22Rv1 (cell line): ENCODE measurements at regions not wholly inside any gene's neighbourhood (a gene's known extent, or its start where the extent isn't known, plus 50 kb on each side); places are given as distances from the start of the nearest gene placed in this dataset.

Source experiments
- H3K27ac ChIP-seq: fragments of 450-650 bp; 2 replicates; pipeline ENCODE4 v1.5.1; 2017
- ZFX ChIP-seq: fragments of 450-650 bp; IDR thresholded peaks from 2 replicates; pipeline ENCODE4 v1.6.1; 2017; ENCODE audit warnings: antibody characterized with exemption, borderline replicate concordance
- TF ChIP-seq, protein P1 (sequence below): fragments of 450-650 bp; IDR thresholded peaks from 2 replicates; pipeline ENCODE4 v1.5.1; 2017; ENCODE audit warnings: mild to moderate bottlenecking

DNA sequence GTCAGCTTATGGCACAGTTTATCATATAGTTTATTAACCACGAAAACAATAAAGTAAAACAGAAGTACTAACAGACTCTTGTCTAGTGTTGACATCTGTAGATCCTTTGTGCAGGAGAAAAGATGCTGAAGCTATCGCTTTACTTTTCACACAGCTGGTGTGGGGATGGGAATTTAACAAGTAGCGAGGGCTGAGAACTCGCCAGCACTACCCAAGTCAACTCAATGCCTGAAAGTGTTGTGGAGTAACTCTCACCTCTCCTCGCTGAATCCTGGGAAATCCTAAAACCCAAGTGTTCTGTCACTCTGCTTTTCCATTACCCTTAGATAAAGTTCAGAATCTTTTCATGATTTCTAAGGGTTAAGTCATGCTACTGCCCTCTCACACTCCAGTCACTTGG lies 264.2 kb downstream of the BMP4 start:
- no peak overlapping the region for H3K27ac ChIP-seq
- TF ChIP-seq ZFX, result no peak
- TF ChIP-seq, protein P1, sequence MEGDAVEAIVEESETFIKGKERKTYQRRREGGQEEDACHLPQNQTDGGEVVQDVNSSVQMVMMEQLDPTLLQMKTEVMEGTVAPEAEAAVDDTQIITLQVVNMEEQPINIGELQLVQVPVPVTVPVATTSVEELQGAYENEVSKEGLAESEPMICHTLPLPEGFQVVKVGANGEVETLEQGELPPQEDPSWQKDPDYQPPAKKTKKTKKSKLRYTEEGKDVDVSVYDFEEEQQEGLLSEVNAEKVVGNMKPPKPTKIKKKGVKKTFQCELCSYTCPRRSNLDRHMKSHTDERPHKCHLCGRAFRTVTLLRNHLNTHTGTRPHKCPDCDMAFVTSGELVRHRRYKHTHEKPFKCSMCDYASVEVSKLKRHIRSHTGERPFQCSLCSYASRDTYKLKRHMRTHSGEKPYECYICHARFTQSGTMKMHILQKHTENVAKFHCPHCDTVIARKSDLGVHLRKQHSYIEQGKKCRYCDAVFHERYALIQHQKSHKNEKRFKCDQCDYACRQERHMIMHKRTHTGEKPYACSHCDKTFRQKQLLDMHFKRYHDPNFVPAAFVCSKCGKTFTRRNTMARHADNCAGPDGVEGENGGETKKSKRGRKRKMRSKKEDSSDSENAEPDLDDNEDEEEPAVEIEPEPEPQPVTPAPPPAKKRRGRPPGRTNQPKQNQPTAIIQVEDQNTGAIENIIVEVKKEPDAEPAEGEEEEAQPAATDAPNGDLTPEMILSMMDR, result no peak

DNA sequence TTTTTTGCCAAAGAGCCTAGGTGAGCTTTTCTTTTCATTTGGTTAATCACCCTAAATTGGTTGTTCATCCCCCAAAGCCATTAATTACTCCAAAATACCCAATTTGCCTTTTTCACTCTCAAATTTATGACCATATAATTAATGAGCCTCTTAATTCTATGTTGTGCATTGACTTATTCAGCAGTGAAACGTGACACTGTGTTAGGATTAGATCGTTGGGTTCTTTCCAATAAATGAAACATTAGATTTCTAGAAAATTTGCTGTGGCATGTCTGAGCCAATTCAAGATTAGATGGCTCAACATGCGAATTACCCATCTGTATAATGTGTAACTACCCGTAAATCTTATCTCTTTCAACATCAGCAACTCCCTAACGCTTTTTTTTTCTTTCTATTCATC lies 273.4 kb downstream of the BMP4 start:
- TF ChIP-seq, protein P1, result no peak
- no peak for TF ChIP-seq ZFX
- H3K27ac ChIP-seq, result no peak overlapping the region

DNA sequence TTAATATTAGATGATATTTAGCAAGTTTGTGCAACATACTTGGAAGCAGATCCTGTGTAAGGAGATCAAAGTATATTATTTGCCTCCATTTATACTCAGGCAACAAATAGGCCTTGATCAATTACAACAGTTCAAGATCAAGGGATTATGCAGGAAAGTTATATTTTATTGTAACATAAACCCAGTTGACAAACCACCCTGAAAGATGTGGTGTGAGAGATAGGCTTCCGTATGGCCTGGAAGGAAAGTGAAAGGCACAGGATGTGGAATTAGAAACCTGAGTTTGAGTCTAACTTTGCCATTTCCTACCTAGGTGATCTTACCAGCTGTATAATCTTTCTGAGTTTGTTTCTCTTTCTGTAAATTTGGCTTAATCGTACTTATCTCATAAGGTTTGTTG lies 284.1 kb downstream of the BMP4 start:
- no peak overlapping the region for H3K27ac ChIP-seq
- TF ChIP-seq, protein P1, result no peak
- TF ChIP-seq ZFX, result no peak

DNA sequence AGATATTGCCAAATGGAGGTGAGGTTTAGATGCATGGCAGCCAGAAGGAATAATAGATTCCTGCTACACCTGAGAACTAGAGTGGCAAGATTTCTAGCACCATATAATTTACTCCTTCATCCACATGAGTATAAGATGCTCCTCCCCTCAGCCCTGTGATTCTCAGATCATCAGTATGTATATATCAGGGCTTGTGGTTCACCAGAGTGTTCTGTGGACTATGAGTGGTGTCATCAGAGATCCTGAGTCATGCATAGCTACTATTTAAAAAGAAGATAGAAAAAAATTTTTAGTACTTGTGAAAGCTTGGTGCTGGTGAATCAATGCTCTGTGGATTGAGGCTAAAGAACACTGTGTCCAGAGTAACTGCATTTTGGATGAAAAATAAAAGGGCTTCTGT lies 285.9 kb downstream of the BMP4 start:
- no peak overlapping the region for H3K27ac ChIP-seq
- no peak for TF ChIP-seq ZFX
- TF ChIP-seq, protein P1, result no peak

DNA sequence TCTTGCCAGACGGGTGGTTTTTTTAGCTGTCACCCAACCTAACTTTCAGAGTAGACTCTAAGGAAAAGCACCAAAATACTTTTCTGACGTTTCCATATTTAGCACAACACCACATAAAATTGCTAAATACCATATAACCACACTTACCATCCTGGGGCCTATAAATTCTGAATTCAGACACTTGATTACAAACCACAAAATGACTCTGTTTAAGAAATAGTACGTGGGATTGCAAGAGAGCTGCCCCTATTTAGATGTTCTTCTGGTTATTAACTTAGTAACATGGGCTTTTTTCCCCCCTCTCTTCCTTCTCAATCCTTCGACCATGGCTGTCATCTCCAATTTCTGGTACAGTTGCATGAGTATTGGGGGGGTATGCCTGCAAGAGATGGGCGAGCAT lies 287.7 kb downstream of the BMP4 start:
- H3K27ac ChIP-seq, result no peak overlapping the region
- TF ChIP-seq, protein P1, result no peak
- TF ChIP-seq ZFX, result no peak

DNA sequence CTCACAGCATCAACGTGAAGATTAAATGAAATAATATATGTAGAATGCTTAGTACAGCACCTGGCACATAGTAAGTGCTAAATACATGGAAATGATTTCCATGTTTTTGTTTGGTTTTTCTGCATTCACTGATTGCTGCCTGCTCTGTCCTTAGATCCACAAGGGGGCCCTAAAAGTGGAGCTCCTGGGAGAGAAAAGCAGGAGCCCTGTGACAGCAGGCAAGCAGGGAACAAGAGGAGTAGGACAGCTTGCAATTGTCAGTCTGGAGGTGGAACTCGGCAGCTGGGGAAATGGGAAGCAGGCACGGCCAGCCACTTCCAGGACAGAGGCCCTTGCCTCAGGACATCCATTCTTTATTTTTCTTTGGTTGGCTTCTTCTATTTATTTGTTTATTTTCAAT lies 292.9 kb downstream of the BMP4 start:
- TF ChIP-seq, protein P1, result no peak
- TF ChIP-seq ZFX, result no peak
- no peak overlapping the region for H3K27ac ChIP-seq

DNA sequence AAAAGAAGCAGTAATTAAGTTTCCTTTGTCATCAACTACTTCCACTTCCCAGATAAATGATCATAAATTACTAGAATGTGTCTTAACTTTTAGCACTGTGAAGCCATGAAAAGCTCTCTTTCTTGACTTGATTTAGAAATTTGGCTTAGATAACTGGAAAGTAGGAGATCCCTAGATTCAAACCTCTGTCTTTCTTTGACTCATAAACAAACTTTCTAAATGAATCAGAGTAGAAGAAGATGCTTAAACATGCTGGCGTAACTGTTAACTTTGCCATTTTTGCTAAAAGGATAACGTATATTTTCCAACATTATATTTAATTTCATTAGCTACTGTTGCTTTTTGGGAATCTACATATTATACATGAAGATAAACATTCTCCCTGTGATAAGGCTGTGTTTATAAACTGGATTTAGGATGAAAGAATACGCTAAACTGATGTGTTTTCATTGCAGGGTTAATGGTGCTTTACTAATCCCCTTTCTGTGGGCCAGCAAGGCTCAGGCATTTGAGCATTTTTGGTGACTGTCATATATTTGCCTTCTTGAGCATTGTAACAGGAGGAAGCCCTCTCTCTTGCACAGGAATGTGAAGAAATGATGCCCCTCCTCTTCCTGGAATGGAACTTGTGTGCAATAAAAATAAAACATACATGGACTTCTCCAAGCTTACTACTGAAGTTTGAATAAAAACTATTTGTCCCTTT lies 301.4 kb downstream of the BMP4 start:
- no peak for TF ChIP-seq ZFX

DNA sequence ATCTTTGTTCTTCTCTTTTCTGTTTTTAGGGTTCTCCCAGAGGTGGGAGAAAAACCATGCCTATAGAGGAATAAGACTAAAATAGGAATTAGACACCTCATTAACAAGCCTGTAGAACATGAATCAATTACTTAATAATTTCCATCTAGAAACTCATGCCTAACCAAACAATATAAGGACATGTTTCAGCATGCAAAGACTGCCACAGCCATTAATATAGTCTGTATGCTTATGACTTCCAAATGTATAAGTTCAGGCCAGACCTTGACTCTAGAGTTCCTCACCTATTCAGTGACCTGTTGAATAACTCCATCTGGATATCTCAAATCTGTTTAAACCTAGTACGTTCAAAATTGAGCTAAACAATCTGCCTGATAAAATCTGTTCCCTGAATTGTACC lies 304.6 kb downstream of the BMP4 start:
- TF ChIP-seq ZFX, result no peak
- TF ChIP-seq, protein P1, result no peak
- H3K27ac ChIP-seq, result no peak overlapping the region

More for the DNA sequence above, 301.4 kb downstream of the BMP4 start:
- H3K27ac ChIP-seq, result no peak overlapping the region
